GM12878 (cell line): ENCODE measurements at regions not wholly inside any gene's neighbourhood (a gene's known extent, or its start where the extent isn't known, plus 50 kb on each side); places are given as distances from the start of the nearest gene placed in this dataset.

Experiments
- ATAC-seq: fragments of 200-7000 bp; cut with Tn5 transposase; 3 replicates; pipeline ENCODE4 v1.9.1; 2020; ENCODE audit warnings: mild to moderate bottlenecking, moderate library complexity
- BruUV-seq: library from RNA; stranded (reverse); fragments of 400-500 nt; replicated peaks from 2 replicates; lab custom pipeline; 2021; lab: Mats Ljungman, UMichigan
- CTCF ChIA-PET: fragments of 300-600 bp; sonication (Branson Sonifier 250); formaldehyde crosslinking; extraction: SDS; loops from one replicate; lab custom pipeline; 2021; ENCODE audit warnings: inconsistent platforms; lab: Yijun Ruan, JAX
- POLR2A ChIA-PET: fragments of 350-600 bp; formaldehyde crosslinking; extraction: SDS; loops from one replicate; lab custom pipeline; 2021; ENCODE audit warnings: inconsistent platforms; lab: Charles Lee
- RAD21 ChIA-PET: fragments of 300-600 bp; sonication (Branson Sonifier 250); formaldehyde crosslinking; loops from one replicate; lab custom pipeline; 2023; ENCODE audit warnings: antibody characterized with exemption; ENCODE audit not compliant: unreplicated experiment; lab: Charles Lee
- SMC1A ChIA-PET: fragments of 300-600 bp; sonication (Branson Sonifier 250); formaldehyde crosslinking; loops from one replicate; lab custom pipeline; 2023; ENCODE audit not compliant: unreplicated experiment, uncharacterized antibody; lab: Charles Lee
- DNase-seq: peaks from one replicate; pipeline ENCODE4 v3.0.0-alpha.2; 2011; ENCODE audit warnings: low read depth, low spot score
- FAIRE-seq: peaks from 3 replicates; lab custom pipeline; 2011; peaks lifted over from hg19 to GRCh38; lab: Jason Lieb, UNC
- H2AFZ ChIP-seq: 2 replicates; pipeline ENCODE4 v1.6.0; 2011; ENCODE audit warnings: low read depth, low read length, control low read depth; ENCODE audit not compliant: control insufficient read depth
- H3K27ac ChIP-seq: 2 replicates; pipeline ENCODE4 v1.5.1; 2011; ENCODE audit warnings: control low read depth; ENCODE audit not compliant: control insufficient read depth, insufficient read depth
- H3K27me3 ChIP-seq, 2 experiments: replicated peaks in 1 of 2; 2 replicates each; pipeline versions ENCODE4 v1.6.0 to v1.6.1; 2011; ENCODE audit warnings: low read length in 1 of 2; ENCODE audit not compliant: control insufficient read depth in 2 of 2, insufficient read depth in 2 of 2
- H3K36me3 ChIP-seq, 2 experiments: 2 replicates each; pipeline ENCODE4 v1.5.1; 2011; ENCODE audit warnings: low read length in 1 of 2; ENCODE audit not compliant: control insufficient read depth in 2 of 2, insufficient read depth in 2 of 2
- H3K4me1 ChIP-seq: 2 replicates; pipeline ENCODE4 v1.6.1; 2011; ENCODE audit warnings: mild to moderate bottlenecking, low read length, moderate library complexity, mixed read lengths; ENCODE audit not compliant: control insufficient read depth, insufficient read depth
- H3K4me2 ChIP-seq: 2 replicates; pipeline ENCODE4 v1.6.0; 2011; ENCODE audit warnings: control low read depth; ENCODE audit not compliant: control insufficient read depth, insufficient read depth
- H3K4me3 ChIP-seq: fragments of 200-600 bp; sonication (generic); 2 replicates; pipeline ENCODE4 v1.5.1; 2016
- H3K79me2 ChIP-seq: 2 replicates; pipeline ENCODE4 v1.6.0; 2011; ENCODE audit warnings: low read length; ENCODE audit not compliant: control insufficient read depth, insufficient read depth
- H3K9ac ChIP-seq: 2 replicates; pipeline ENCODE4 v1.8.0; 2011; ENCODE audit warnings: low read length, control low read depth, mixed read lengths; ENCODE audit not compliant: control insufficient read depth, insufficient read depth
- H3K9me3 ChIP-seq: replicated peaks from 3 replicates; pipeline ENCODE4 v1.5.1; 2011; ENCODE audit warnings: mild to moderate bottlenecking, low read length; ENCODE audit not compliant: control insufficient read depth, insufficient read depth
- H4K20me1 ChIP-seq: 2 replicates; pipeline ENCODE4 v1.6.0; 2011; ENCODE audit not compliant: control insufficient read depth, insufficient read depth
- ATF7 ChIP-seq: fragments of 450-650 bp; IDR thresholded peaks from 2 replicates; pipeline ENCODE4 v1.6.1; 2016; ENCODE audit warnings: low read depth, mild to moderate bottlenecking
- CEBPZ ChIP-seq: fragments of 150-350 bp; IDR thresholded peaks from 2 replicates; pipeline ENCODE4 v1.6.1; 2016; ENCODE audit warnings: low read depth, low read length
- FOS ChIP-seq: IDR thresholded peaks from 3 replicates; pipeline ENCODE4 v1.6.1; 2011; ENCODE audit warnings: borderline replicate concordance; ENCODE audit not compliant: insufficient read length; ENCODE audit errors: extremely low read depth
- GATAD2B ChIP-seq: fragments of 450-650 bp; conservative IDR thresholded peaks from 2 replicates; pipeline ENCODE4 v1.6.1; 2017; ENCODE audit warnings: low read depth, mild to moderate bottlenecking, moderate library complexity
- HDAC2 ChIP-seq: fragments of 200-600 bp; sonication (generic); IDR thresholded peaks from 2 replicates; pipeline ENCODE4 v1.6.1; 2017
- MEF2B ChIP-seq: fragments of 450-650 bp; IDR thresholded peaks from 2 replicates; pipeline ENCODE4 v1.6.1; 2018; ENCODE audit warnings: mild to moderate bottlenecking, moderate library complexity; ENCODE audit not compliant: partially characterized antibody, poor library complexity, severe bottlenecking
- RB1 ChIP-seq: fragments of 450-650 bp; formaldehyde crosslinking; IDR thresholded peaks from 2 replicates; pipeline ENCODE4 v1.6.1; 2017; ENCODE audit warnings: mild to moderate bottlenecking, borderline replicate concordance
- WGBS: methylation state at CpG from one replicate; pipeline ENCODE4 v1.1.6; 2016; ENCODE audit warnings: low lambda C conversion rate; ENCODE audit not compliant: insufficient replicate concordance, insufficient coverage; ENCODE audit errors: missing lambda C conversion rate; 5-methylcytosine and 5-hydroxymethylcytosine counted together
- in situ Hi-C: fragments of 300-500 bp; cut with MboI; formaldehyde crosslinking; loops from 9 replicates; pipeline ENCODE4 v1.14.3; 2018; ENCODE audit warnings: mixed read lengths
- intact Hi-C: fragments of 100-400 bp; cut with micrococcal nuclease; formaldehyde crosslinking; loops from one replicate; pipeline ENCODE4 v1.14.2; 2022; ENCODE audit not compliant: unreplicated experiment
- TF ChIP-seq, protein P1 (sequence below): IDR thresholded peaks from 2 replicates; pipeline ENCODE4 v1.6.1; 2012; ENCODE audit warnings: low read depth, low read length, improper control_type of control experiment

- no peak for TF ChIP-seq ATF7
Measured at GRCh38 chr12:66765204-66765603, 86.3 kb upstream of the GRIP1 start (continued).

GRCh38 chr12:66767536-66767935 lies 88.7 kb upstream of the GRIP1 start:
- no peaks in the 10 kb centered on the region for H3K9me3 ChIP-seq
- no peak overlapping the region for H3K4me2 ChIP-seq
- intact Hi-C loops, result no loop called here
- H2AFZ ChIP-seq, result no peak overlapping the region
- TF ChIP-seq CEBPZ, result no peak
- TF ChIP-seq, protein P1, sequence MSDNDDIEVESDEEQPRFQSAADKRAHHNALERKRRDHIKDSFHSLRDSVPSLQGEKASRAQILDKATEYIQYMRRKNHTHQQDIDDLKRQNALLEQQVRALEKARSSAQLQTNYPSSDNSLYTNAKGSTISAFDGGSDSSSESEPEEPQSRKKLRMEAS, result no peak
- no peak for TF ChIP-seq RB1
- no peak for TF ChIP-seq GATAD2B
- no peak for TF ChIP-seq FOS
- no peak for TF ChIP-seq MEF2B
- TF ChIP-seq HDAC2, result no peak
- ChIA-PET CTCF (no interaction called here), POLR2A (no interaction called here), SMC1A (no interaction called here), RAD21 (no interaction called here)
- no peak overlapping the region for H3K9ac ChIP-seq
- no peaks in the 10 kb centered on the region for H4K20me1 ChIP-seq
- H3K79me2 ChIP-seq, result no peaks in the 10 kb centered on the region
- no peak overlapping the region for H3K27ac ChIP-seq
- in situ Hi-C loops, result no loop called here
- ATAC-seq (no peak), FAIRE-seq (no peak), DNase-seq (no peak)
- H3K36me3 ChIP-seq, result no peaks in the 10 kb centered on the region
- BruUV-seq, result no TSS peak
- H3K4me1 ChIP-seq, result no peaks in the 10 kb centered on the region
- H3K27me3 ChIP-seq, result peaks cover 0 to 3% of the 10 kb centered on the region in 2 experiments; a peak in 2 of 4 replicates
- no peak overlapping the region for H3K4me3 ChIP-seq
- WGBS, result 11% methylated on average over 7 of the region's 7 CpGs
